Astrocyte of the hippocampus (primary cell): ENCODE measurements at regions not wholly inside any gene's neighbourhood (a gene's known extent, or its start where the extent isn't known, plus 50 kb on each side); places are given as distances from the start of the nearest gene placed in this dataset.
A peak's percentile ranks its signal among the peaks of the same experiment; 100 is the strongest.
"Not testable (repeated sequence)": the region's sequence is repeated elsewhere in the genome, so short reads cannot be mapped to it uniquely, and the experiment has no call there.

Source experiments
- DNase-seq: peaks from one replicate; pipeline ENCODE4 v3.0.0; 2011; ENCODE audit warnings: low read depth, low spot score

- no peak for DNase-seq
Observed at GRCh38 chr1:215400741-215401140, 166.4 kb upstream of the KCTD3 start.

DNA sequence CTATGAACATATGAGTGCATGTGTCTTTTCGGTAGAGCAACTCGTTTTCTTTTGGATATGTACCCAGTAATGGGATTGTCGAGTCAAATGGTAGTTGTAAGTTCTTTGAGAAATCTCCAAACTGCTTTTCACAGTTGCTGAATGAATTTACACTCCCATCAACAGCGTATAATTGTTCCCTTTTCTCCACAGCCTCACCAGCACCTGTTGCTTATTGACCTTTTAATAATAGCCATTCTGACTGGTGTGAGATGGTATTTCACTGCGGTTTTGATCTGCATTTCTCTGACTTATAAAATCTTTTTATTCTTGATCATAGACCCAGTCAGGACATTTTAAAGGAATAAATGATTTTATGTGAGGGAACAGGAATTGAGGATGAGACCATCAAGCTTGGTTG is 165.0 kb upstream of the KCTD3 start:
- no peak for DNase-seq

- no peak for DNase-seq
Observed at GRCh38 chr1:215405211-215405610, 161.9 kb upstream of the KCTD3 start.

- no peak for DNase-seq
Observed at GRCh38 chr1:215406927-215407326, 160.2 kb upstream of the KCTD3 start.

DNA sequence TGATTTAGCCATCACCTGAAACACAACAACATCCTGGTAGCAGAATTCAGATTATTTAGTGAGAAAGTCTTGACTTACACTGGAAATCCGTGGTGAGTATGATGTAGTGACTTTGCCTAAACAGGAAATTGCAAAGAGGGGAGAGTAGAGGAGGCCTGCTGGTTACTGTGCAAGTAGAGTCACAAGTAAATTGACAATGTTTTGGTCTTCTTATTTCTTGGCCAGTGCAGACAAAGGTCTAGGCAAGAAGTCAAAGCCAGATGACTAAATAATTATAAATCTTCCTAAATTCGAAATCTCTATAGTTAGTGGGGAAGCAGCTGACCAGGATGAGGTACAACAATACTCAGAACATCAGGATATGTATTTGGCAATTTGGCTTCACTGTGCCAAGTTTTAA is 159.5 kb upstream of the KCTD3 start:
- no peak for DNase-seq

GRCh38 chr1:215409546-215409945 is 157.6 kb upstream of the KCTD3 start:
- not testable (repeated sequence) for DNase-seq

- not testable (repeated sequence) for DNase-seq
Observed at GRCh38 chr1:215415521-215415920, 151.6 kb upstream of the KCTD3 start.

GRCh38 chr1:215416497-215416896 is 150.6 kb upstream of the KCTD3 start:
- DNase-seq = no peak

DNA sequence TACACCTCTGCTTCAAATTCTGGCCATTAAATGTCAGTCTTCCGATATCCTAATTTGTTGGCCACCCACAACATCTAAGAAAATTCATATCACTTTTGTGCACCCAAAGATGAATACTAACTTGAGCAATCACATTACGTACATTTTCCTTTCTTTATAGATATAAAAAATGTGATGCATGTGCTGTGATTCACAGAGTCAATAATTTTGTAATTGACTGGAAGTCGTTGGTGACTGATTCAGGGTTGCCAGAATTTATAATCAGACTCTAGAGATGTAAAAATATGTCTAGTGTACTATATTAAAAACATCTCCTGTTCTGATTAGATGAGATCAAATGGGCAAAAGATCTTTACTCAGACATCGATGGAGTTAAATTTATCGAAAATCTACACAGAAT is 150.0 kb upstream of the KCTD3 start:
- no peak for DNase-seq

DNA sequence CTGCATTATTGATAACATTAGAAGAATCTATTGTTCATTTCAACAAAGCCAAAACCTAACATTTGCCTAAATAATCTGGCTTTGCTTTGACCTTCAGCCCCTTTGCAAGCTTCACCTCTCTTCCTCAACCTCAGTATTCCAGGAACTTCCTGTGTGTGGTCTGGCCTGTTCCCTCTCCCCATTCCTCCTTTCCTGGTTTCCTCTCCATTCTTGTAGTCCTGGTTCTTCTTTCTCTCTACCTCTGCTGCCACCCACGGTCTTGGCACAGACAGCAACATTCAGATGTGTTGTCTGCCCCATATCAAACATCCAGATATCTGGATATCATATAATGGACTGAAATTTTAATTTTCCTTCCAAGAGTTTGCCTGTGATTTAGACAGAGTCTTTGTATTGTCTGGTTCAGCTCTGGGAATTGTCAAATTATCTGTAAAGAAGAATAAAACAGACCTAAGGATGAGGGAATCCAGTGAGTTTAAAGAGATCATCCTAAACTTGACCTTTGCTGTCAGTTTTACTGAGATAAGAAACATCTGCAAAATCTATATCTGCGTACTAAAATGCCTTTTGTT is 148.1 kb upstream of the KCTD3 start:
- DNase-seq = no peak

- no peak for DNase-seq
Observed at GRCh38 chr1:215421744-215422143, 145.4 kb upstream of the KCTD3 start.

DNA sequence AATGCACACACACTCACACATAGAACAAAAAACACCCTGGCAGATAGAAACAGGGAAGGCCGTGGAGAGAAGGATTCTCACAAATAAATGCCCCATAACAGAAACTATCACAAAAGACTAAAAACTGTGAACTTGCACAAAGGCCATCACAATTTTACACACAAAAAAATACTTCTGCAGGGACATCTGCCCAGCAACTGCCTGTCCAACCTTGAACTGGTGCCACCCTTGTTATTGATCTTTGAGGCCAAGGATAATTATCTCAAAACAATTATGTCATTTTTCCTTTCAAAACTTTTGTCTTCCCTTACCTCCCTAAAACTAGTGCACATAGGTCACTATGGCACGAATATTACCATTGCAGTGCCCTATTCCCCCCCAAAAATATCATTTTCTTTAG is 143.8 kb upstream of the KCTD3 start:
- DNase-seq = no peak

- no peak for DNase-seq
Observed at GRCh38 chr1:215425138-215425537, 142.0 kb upstream of the KCTD3 start.

- no peak for DNase-seq
Observed at GRCh38 chr1:215426101-215426500, 141.0 kb upstream of the KCTD3 start.

DNA sequence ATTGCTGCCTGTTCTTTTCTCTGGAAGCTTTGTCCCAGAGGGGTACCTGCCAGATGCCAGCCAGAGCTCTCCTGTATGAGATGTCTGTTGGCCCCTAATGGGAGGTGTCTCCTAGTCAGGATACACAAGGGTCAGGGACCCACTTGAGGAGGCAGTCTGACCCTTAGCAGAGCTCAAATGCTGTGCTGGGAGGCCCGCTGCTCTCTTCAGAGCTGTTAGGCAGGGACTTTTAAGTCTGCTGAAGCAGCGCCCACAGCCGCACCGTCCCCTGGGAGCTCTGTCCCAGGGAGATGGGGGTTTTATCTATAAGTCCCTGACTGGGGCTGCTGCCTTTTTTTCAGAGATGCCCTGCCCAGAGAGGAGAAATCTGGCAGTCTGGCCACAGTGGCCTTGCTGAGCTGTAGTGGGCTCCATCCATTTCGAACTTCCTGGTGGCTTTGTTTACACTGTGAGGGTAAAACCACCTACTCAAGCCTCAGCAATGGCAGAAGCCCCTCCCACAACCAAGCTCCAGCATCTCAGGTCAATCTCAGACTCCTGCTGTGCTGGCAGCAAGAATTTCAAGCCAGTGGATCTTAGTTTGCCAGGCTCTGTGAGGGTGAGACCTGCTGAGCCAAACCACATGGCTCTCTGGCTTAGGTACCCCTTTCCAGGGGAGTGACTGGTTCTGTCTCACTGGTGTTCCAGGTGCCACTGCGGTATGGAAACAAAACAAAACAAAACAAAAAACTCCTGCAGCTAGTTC is 134.4 kb upstream of the KCTD3 start:
- not testable (repeated sequence) for DNase-seq

GRCh38 chr1:215433237-215433636 is 133.9 kb upstream of the KCTD3 start:
- no peak for DNase-seq

DNA sequence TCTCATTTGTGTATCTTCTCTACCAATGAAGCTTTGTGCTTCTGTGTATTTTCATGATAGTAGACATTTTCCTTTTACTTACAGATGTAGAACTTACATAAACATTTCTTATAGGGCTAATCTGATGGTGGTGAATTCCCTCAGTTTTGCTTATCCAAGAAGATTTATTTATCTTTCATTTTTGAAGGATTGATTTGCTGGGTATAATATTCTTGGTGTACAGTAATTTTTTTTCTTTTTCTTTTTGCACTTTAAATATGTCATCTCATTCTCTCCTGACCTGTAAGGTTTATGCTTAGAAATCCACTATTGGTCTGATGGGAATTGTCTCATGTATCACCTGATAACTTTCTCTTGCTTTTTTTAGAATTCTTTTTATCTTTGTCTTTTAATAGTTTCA is 127.6 kb upstream of the KCTD3 start:
- no peak for DNase-seq

- no peak for DNase-seq
Observed at GRCh38 chr1:215444715-215445414, 122.2 kb upstream of the KCTD3 start.

DNA sequence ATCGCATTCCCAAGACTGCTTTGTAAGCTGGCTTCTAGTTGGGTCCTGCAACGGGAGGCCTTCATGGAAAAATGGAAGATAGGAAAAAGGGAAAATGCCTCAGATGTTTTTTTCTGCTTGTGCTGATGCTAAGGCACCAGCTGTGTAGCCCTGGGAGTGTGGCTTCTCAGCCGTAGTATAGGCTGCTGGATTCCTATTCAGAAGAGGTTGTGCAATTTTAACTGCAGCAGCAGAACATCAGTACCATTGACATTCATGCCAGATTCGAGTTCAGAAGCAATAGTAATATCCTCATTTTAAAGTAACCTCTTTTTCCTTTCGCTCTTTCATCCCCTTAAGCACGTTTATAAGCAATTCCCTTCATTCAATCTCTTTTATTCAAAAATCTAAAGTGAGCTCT is 119.1 kb upstream of the KCTD3 start:
- DNase-seq = not testable (repeated sequence)

DNA sequence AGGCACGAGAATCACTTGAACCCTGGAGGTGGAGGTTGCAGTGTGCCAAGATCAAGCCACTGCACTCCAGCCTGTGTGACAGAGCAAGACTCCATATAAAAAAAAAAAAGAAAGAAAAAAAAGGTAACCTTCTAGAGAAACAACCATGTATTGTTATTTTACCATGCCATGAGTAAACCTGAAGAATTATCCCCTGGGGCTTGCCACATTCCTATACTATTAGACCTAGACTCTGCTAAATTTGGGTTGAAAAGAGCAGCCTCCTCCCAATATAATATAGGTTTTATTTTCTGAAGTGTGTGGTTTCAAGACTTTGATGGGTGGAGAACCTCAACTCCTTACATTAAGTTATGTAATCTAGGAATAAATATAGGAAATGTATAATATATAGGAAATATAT is 118.0 kb upstream of the KCTD3 start:
- DNase-seq = not testable (repeated sequence)

GRCh38 chr1:215453440-215453839 is 113.7 kb upstream of the KCTD3 start:
- DNase-seq = no peak

GRCh38 chr1:215457213-215457612 is 109.9 kb upstream of the KCTD3 start:
- DNase-seq = no peak

GRCh38 chr1:215458104-215458503 is 109.0 kb upstream of the KCTD3 start:
- DNase-seq = peak; percentile 82
